ENCODE measurements at regions not wholly inside any gene's neighbourhood (a gene's known extent, or its start where the extent isn't known, plus 50 kb on each side); places are given as distances from the start of the nearest gene placed in this dataset.

DNA sequence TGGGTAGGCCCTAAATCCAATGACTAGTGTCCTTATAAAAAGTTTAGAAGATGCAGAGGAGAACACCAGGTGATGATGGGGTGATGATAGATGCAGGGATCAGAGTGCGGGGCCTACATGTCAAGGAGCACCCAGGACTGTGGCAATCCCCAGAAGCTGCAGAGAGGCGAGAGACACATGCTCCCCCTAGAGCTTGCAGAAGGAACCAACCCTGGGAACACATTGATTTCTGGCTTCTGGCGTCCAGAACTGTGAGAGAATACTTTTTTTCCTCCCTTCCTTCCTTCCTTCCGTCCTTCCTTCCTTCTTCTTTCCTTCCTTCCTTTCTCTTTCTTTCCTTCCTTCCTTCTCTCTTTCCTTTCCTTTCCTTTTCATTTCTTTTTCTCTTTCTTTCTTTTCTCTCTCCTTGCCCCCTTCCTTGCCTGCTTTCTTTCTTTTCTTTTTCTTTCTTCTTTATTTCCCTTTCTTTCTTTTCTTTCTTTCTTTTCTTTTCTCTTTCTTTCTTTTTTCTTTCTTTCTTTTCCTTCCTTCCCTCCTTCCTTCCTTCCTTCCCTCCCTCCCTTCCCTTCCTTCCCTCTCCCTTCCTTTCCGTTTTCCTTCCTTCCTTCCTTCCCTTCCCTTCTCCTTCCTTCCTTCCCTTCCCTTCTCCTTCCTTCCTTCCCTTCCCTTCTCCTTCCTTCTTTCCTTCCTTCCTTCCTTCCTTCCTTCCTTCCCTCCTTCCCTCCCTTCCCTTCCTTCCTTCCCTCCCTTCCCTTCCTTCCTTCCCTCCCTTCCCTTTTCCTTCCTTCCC lies 134.3 kb downstream of the HAPSTR1 start (continued):
- TF ChIP-seq KDM1A (IDR thresholded peaks at IDR 0.05) (no peak), ZBTB17 (CRISPR knock-in tag; IDR thresholded peaks at IDR 0.05) (no peak), MYC (IDR thresholded peaks at IDR 0.05; ENCODE audit: low read depth, low read length) (no peak), MYC (CRISPR knock-in tag; IDR thresholded peaks at IDR 0.05; ENCODE audit: borderline replicate concordance, low read depth) (no peak), GABPA (tag; conservative IDR thresholded peaks at IDR 0.05; ENCODE audit: low read depth) (no peak), HCFC1 (IDR thresholded peaks at IDR 0.05; ENCODE audit: low read depth, low read length) (no peak), ELF4 (CRISPR knock-in tag; IDR thresholded peaks at IDR 0.05) (0 out of 2 replicates have a peak, but pooled peaks have one; percentile 34), TAF15 (IDR thresholded peaks at IDR 0.05; ENCODE audit: low read depth, low read length) (no peak)
- TF ChIP-seq, protein P1, sequence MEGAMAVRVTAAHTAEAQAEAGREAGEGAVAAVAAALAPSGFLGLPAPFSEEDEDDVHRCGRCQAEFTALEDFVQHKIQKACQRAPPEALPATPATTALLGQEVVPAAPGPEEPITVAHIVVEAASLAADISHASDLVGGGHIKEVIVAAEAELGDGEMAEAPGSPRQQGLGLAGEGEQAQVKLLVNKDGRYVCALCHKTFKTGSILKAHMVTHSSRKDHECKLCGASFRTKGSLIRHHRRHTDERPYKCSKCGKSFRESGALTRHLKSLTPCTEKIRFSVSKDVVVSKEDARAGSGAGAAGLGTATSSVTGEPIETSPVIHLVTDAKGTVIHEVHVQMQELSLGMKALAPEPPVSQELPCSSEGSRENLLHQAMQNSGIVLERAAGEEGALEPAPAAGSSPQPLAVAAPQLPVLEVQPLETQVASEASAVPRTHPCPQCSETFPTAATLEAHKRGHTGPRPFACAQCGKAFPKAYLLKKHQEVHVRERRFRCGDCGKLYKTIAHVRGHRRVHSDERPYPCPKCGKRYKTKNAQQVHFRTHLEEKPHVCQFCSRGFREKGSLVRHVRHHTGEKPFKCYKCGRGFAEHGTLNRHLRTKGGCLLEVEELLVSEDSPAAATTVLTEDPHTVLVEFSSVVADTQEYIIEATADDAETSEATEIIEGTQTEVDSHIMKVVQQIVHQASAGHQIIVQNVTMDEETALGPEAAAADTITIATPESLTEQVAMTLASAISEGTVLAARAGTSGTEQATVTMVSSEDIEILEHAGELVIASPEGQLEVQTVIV (CRISPR knock-in tag; IDR thresholded peaks at IDR 0.05; ENCODE audit: borderline replicate concordance) = no peak
- TF ChIP-seq, protein P2, sequence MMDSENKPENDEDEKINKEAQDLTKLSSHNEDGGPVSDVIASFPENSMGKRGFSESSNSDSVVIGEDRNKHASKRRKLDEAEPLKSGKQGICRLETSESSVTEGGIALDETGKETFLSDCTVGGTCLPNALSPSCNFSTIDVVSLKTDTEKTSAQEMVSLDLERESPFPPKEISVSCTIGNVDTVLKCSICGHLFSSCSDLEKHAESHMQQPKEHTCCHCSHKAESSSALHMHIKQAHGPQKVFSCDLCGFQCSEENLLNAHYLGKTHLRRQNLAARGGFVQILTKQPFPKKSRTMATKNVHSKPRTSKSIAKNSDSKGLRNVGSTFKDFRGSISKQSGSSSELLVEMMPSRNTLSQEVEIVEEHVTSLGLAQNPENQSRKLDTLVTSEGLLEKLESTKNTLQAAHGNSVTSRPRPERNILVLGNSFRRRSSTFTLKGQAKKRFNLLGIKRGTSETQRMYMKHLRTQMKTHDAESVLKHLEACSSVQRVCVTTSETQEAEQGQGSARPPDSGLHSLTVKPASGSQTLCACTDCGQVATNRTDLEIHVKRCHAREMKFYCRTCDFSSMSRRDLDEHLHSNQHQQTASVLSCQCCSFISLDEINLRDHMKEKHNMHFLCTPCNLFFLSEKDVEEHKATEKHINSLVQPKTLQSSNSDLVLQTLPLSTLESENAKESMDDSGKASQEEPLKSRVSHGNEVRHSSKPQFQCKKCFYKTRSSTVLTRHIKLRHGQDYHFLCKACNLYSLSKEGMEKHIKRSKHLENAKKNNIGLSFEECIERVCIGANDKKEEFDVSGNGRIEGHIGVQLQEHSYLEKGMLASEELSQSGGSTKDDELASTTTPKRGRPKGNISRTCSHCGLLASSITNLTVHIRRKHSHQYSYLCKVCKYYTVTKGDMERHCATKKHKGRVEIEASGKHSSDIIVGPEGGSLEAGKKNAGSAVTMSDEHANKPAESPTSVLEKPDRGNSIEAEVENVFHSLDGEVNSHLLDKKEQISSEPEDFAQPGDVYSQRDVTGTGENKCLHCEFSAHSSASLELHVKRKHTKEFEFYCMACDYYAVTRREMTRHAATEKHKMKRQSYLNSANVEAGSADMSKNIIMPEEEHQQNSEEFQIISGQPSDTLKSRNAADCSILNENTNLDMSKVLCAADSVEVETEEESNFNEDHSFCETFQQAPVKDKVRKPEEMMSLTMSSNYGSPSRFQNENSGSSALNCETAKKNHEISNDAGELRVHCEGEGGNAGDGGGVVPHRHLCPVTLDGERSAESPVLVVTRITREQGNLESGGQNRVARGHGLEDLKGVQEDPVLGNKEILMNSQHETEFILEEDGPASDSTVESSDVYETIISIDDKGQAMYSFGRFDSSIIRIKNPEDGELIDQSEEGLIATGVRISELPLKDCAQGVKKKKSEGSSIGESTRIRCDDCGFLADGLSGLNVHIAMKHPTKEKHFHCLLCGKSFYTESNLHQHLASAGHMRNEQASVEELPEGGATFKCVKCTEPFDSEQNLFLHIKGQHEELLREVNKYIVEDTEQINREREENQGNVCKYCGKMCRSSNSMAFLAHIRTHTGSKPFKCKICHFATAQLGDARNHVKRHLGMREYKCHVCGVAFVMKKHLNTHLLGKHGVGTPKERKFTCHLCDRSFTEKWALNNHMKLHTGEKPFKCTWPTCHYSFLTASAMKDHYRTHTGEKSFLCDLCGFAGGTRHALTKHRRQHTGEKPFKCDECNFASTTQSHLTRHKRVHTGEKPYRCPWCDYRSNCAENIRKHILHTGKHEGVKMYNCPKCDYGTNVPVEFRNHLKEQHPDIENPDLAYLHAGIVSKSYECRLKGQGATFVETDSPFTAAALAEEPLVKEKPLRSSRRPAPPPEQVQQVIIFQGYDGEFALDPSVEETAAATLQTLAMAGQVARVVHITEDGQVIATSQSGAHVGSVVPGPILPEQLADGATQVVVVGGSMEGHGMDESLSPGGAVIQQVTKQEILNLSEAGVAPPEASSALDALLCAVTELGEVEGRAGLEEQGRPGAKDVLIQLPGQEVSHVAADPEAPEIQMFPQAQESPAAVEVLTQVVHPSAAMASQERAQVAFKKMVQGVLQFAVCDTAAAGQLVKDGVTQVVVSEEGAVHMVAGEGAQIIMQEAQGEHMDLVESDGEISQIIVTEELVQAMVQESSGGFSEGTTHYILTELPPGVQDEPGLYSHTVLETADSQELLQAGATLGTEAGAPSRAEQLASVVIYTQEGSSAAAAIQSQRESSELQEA (IDR thresholded peaks at IDR 0.05; ENCODE audit: low read depth) = no peak
